Astrocyte of the hippocampus (primary cell): ENCODE measurements at regions not wholly inside any gene's neighbourhood (a gene's known extent, or its start where the extent isn't known, plus 50 kb on each side); places are given as distances from the start of the nearest gene placed in this dataset.
A peak's percentile ranks its signal among the peaks of the same experiment; 100 is the strongest.
"Not testable (repeated sequence)": the region's sequence is repeated elsewhere in the genome, so short reads cannot be mapped to it uniquely, and the experiment has no call there.

Experiments
- DNase-seq: peaks from one replicate; pipeline ENCODE4 v3.0.0; 2011; ENCODE audit warnings: low read depth, low spot score

DNA sequence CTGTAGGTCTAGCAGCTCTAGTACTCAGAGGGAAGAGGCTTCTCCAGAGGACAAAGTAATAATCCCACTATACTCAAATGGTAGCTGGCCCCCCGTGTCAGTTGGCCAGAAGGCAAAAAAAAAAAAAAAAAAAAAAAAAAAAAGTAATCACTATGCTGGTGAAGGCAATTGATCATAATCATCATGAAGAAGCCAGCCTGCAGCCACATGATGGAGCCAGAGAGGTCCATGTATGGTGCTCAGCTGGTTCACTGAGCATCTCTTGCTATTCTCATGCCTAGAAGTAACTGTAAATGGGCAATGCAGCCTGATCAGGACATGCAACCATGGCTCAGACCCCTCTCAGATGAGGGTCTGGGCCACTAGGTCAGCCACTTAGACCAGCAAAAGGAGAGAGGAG lies 378.8 kb downstream of the MED13L start:
- no peak for DNase-seq

DNA sequence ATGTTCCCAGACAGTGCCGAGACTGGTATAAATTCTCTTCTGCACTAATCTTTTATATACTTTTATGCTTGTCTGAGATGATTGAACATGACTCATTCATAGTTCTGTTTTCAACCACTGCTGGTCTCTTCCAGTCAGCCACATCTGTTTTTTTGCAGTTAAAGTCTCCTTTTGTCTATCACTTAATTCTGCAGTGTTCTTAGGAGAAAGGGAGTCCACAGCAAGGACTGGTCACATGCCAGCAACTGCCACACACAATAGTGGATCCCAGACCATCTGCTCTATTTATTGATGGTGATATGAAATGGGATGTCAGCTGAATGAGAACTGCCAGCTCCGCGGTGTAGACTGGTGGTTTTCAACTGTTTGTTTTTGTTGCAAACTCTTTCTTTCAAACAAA lies 379.8 kb downstream of the MED13L start:
- DNase-seq, result no peak

DNA sequence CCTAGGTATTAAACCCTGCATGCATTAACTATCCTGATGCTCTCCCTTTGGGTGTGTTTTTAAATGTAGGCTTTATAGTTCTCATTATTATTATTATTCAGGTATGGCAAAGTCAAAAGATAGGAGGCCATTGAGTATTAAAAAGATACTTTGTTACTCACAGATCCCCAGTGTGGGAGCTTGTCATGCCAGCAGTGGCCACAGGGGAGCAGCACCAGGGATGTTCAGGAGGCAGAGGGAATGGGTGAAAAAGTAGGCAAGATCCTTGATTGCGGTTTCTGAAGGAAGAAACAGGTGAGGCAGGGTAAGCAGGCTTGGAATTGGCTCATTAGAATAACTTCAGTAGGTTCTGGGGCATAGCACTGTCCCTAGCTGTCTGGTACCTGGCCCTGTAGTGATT lies 382.2 kb downstream of the MED13L start:
- no peak for DNase-seq

DNA sequence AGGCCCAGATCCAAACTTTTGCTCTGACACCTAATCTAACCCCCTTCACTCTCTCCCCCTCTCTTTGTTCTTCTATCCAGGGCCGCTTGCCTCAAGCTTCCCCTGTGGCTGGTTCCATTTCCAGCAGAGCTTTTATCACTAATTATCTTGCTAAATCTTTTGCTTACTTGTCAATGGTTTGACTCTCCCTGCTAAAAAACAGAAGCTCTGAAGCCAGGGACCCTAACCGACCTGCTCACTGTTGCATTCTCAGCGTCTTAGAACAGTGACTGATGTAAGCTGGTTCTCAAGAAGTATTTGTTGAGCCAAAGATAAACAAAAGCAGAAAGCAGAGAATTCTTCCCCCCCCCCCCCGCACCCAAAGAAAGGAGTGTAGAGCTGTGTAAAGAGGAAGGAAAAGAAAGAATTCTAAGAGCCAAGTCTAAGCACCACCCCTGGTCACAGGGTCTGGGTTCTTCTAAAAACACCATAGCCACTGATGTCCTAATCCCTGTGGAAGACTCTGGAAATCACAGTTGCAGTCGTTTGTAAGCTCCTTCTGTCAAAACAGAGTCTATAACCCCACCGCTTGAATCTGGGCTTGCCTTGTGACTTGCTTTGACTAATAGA lies 385.8 kb downstream of the MED13L start:
- no peak for DNase-seq

DNA sequence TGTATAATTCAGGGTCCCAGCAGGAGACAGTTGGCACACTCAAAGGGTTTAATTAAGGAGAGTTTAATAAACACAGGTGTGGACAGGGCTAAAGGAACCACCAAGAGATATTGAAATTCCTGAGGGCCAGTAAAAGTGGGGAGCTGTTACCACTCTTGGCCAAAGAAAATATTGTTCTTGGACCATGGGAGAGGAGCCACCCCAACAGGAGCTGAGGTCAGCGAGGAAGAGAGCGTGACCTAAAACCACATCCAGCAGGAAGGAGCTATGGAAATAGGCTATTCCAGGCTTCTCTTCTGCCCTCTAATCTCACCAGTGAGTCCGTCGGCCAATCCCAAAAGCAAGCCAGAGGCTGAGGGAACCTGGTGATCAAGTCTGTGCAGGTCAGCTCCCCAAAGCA lies 390.8 kb downstream of the MED13L start:
- DNase-seq, result no peak

DNA sequence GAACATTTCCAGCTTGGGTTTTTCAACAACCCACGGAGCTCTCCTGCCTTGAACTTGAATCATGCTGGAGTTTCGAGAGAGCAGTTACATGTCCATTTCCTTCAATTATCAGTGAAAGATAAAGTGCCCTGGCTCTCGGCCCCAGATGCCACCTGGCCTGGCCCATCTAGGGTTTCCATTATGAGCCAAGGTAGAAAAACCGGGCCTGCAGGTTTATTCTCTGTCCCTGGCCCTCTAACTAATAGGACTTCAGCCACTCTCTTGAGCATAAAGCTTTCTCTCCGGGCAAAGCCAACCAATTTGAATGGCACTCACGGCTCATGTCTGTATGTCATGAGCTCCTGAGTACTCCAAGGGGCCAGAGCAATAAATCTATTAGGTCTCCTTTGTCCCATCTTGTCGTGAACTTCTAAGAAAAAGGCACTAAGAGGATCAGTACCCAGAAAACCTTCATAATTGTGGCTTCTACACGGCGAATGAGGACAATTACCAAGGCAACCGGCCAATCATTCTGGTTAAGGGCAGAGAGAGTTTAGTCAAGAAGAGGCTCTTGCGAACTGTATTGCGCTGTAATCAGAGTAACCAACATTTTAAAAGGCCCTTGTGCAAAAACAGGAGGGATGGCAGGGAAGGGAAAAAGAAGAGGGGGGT lies 392.3 kb downstream of the MED13L start:
- DNase-seq, result no peak

DNA sequence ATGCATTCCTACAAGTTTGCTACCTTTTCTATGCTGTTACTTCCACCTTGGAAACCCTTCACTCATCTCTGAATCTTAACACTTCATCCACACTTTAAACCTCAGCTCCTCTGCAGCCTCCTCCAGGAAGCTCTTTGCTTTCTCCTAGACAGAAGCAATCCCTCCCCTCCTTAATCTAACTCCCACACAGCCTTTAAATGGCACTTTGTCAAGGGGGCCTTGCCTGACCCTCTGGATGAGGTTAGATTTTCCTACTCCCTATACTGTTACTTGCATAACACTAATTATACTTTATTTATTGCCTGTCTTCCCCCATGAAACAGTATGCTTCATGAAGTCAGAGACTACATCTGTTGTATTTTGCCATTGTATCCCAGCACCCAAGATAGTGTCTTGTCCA lies 394.6 kb downstream of the MED13L start:
- no peak for DNase-seq

DNA sequence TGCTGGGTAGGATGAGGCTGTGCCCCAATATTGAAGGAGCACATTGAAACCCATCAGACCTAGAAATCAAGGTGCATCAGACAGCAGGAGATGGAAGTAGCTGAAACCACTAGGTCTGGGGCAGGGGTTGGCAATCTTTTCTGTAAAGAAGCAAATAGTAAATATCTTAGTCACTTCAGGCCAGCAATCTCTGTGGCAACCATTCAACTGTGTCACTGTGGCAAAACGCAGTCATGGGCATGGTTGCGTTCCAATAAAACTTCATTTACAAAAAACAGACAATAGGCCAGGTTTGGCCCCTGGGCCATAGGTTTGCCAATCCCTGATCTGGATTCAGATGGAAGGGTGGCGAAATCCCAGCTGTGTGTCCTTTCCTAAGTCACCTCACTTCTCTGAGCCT lies 397.3 kb downstream of the MED13L start:
- no peak for DNase-seq

DNA sequence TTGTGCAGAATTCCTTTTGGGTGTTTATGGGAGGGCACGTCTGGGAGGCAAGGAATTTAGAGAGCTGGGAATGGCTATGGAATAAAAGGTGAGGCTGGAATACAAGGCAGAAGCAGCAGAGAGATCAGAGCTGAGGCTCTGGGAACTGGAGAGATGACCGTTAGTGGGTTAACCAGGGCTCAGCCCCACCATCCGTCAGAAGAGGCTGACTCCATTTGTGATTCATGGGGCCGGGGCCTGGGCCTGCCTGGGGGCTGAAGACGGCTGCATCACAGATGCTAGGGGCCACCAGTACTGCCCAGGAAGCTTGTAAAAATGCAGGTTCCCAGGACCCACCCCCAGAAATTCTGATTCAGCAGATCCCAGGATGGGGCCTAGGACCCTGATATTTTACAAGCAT lies 398.1 kb downstream of the MED13L start:
- DNase-seq, result no peak

DNA sequence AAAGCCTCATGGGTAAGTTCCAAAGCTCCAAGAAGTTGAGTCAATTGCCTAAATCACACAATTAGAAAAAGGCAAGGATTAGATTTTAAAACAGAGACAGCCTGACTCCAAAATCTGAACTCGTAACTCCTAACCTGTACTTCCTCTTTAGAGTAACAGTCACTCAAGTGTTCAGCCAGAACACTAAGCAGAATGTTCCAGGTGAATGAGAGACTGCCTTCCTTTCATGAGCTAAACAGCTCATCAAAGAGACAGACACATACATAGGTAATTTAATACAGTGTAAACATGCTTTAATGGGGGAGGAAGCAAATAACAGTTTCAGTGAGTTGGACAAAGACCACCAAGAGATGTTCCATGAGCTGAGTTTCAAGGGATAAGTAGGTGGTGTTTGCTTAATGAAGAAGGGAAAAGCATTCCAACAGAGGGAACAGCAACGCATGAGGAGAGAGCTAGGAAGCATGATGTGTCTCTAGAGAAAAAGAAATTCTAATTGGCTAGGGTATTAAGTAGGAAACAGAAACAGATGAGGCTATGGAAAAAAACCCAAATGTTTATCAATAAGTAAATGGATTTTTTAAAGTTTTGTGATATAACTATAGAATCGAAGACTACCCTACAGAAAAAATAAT lies 403.9 kb downstream of the MED13L start:
- no peak for DNase-seq

DNA sequence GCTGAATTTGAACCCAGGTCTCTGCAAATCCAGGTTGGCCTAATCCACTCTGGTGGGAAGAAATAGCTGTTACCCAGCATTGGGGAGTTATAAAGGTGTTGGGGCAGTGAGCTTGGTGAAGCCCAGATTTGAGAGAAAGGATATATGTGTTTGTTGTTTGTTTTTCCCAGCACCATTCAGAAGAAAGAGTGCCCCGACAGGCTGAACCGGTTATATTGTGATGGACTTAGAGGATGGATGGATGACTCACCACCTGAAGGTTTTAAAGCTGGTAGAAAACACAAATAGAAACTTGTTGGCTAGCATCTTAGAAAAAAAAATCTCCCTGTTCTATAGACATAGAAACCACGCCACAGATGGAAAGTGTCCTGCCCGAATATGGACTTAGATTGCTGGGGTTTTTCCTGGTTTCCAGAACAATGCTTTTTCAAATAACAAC lies 404.6 kb downstream of the MED13L start:
- no peak for DNase-seq

DNA sequence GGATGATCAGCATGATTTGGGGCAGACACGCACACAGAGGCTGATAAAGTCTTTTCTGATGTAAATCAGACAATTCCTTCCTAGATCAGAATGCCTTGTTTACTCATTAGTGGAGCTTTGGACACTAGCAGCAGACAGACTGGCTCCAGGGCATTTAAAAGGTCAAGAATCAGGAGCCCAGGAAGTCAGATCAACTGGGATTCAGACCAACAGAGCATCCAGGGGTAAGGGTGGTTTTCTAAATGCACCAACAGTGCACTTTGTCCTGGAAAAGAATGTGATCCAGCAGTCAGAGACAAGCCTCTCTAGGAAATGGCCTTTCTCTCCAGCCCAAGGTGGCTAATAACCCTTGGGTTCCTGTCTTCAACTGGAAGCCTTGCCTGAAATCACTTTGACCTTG lies 405.3 kb downstream of the MED13L start:
- DNase-seq, result no peak

DNA sequence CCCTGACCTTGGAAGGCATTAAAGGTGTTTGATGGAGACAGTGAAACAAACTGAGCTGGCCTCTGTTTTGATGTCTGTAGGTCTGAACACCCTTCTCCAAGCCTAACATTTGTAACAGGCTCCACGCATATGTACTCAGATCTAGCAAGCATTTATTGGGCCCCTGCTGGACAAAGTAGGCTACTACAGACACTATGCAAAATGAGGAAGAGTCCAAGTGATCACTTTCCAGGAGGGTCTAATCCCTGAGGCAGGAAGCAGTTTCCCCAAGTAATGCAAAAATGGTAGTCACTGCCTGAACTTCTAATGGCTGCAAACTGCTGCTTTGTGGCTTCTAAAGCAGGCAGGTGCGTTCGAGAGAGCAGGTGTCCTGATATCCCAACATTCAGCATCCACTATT lies 405.8 kb downstream of the MED13L start:
- peak; percentile 7 for DNase-seq

DNA sequence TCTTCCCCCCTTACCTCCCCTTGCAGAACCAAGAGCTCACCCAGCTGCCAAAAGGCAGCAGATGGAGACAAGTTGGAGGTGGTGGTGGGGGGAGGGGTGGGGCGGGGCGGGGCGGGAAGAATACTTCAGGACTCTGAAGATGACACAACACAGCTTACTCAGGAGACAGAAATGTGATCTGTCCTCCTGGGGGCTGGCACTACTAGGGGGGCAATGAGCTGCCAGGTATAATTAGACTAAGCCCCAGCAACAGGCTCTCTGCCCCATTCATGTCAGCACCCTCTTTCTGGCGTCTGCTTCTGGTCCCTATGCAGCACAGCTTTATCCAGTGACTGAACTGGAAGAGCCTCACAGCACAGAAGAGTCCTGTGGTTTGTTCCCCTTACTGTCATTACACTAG lies 407.0 kb downstream of the MED13L start:
- no peak for DNase-seq

DNA sequence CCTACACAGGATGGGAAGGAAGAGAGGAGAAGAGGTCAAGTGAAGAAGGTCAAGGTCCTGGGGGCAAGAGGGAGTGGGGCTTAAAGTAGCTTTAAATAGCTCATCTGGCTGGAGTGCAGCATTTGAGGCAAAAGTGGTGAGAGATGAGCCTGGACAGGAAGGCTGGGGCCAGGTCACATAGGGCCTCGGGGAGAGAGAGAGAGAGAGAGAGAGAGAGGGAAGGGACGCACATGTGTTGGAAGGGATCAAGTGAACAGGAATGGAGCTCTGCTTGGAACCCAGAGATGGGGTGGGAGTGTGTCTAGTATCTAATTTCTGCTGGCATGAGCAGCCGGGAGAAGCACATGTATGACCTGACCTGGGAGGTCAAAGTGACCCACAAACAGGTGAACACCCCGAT lies 407.5 kb downstream of the MED13L start:
- no peak for DNase-seq

DNA sequence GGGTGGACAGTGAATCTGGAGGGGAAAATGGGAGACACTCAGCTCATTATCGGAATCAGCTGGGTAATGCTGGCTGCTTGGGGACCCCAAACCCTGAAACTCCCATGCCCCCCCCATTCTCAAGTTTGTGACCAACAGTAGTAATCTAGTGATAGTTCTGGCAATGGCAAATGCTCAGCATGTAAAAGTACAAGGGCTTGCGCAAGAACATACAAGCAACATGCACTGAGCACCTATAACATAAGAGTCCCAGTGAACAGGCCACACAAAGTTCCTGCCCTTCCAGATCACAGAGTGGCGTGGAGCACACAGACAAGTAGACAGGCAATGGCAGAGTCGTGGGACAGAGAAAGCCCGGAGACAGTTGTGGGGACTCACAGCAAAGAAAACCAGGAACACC lies 407.9 kb downstream of the MED13L start:
- DNase-seq, result no peak

DNA sequence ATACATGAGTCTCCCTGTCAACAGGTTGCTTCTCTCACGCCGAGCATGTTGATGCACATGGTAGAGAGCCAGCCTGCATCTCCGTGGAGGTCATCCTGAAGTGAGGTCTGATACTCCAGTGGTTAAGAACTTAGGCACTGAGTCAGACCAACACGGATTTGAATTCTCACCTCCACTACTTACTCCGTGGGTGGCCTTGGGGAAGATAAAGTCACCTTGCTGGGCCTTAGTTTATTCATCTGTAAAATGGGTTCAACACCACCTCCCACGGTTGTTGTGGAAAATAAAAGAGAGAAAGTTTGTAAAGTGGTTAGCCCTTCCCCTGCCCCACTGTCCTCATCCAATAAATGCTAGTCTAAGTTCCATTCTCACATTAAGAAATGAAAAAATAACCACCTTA lies 408.9 kb downstream of the MED13L start:
- no peak for DNase-seq

DNA sequence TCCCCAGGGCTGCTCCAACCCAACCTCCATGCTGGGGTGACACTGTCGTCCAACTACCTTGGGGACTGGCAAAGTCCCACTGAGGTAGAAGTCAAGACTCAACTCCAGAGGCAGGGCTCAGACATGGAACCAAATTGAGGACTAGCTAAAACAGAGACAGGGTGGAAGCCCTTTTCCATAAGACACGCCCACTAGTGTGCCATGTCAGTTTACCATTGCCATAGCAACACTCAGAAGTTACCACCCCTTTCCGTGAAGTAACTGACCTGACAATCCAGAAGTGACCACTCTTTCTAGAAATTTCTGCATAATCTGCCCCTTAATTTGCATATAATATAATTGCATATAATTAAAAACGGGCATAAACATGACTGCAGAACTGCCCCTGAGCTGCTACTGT lies 409.6 kb downstream of the MED13L start:
- no peak for DNase-seq

DNA sequence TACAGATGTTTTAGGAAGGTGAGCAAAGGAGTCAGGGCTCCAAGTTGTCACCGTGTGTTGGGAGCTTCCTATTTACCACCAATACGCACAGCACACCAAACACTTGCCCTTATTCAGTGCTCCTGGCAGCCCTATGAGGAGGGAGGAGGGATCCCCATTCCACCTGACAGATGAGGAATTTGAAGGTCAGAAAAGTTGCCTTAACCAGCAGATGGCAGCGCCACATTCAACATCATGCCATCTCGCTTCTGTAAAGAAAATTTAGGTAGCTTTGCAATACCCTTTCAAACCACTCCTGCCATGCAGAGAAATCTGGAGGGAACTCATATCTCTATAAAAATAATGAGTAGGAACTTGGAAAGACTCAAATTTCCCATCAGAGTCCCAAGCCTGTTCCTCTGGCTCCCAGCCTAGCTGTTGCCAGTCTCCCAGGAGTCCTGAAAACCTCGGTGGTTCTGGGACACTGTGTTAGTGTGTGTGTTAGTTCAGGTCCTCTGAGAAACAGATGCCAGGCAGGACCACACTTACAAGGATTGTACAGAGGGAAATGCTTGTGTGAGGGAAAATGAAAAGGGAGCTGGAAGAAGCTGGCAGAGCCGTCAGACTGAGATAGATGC lies 410.5 kb downstream of the MED13L start:
- no peak for DNase-seq

DNA sequence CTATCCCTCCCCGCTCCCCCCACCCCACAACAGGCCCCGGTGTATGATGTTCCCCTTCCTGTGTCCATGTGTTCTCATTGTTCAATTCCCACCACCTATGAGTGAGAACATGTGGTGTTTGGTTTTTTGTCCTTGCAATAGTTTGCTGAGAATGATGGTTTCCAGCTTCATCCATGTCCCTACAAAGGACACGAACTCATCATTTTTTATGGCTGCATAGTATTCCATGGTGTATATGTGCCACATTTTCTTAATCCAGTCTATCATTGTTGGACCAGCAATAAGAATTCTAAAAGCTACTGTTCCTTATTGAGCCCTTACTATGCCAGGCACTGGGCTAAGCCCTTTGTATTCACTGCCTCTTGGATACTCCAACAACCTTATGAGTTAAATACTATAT lies 411.2 kb downstream of the MED13L start:
- DNase-seq, result not testable (repeated sequence)

DNA sequence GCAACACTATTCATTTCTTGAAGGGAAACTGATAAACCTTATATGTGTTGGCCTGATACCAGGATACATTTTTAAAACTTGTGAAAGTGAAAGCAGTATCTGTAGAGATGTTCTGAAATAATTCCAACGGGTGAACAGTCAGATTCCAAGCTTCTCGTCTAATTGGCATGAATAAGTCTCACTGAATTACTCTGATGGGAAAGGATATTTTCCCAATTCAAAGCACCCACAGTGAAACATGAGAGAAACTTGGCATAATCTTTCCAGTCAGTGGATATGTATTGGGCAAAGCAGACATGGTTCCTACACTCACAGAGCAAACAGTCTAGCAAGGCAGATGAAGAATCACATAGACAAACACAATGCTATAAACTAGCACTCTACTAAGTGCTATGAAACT lies 413.1 kb downstream of the MED13L start:
- no peak for DNase-seq

DNA sequence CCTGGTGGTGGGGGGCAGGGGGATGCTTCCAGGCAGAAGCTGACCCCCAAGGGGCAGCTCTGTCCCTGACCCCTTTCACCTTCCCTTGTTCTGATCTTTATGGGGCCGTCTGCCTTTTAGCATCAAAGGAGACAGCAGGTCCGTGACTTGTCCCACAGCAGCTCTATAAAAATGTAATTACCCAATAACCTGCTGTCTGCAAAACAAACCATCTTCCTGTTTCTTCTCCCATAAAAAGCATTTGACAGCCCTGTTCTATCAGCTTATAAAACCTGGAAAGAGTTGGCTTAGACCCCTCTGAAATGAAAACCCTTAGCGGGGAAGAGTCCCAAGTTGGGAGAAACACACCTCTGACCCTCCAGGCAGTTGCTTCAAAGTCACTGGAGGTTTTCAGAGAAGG lies 416.9 kb downstream of the MED13L start:
- no peak for DNase-seq

DNA sequence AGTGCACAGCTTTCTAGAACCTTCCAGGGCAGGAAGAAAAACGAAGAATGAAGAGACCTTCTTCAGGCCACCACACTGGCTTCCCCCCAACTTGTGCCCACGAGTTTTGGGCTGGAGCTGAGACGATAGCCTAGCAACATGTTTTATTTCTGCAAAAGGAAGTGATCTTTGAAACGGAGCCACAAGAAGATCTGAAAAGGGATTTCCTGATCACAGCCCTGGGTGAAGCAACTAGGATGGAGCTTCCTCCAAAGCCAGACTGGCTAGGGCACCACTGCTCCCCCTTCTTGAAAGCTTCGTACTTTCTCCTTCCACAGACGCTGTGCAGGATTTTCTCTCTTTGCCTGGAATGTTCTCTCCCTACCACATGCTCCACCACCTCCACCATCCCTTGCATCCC lies 418.3 kb downstream of the MED13L start:
- DNase-seq, result no peak
